MV-4-11 (cell line): ENCODE measurements at regions not wholly inside any gene's neighbourhood (a gene's known extent, or its start where the extent isn't known, plus 50 kb on each side); places are given as distances from the start of the nearest gene placed in this dataset.
"Not testable (repeated sequence)": the region's sequence is repeated elsewhere in the genome, so short reads cannot be mapped to it uniquely, and the experiment has no call there.

ENCODE experiments used
- DNase-seq: peaks from one replicate; lab custom pipeline; 2025; lab: John Stamatoyannopoulos, UW

DNA sequence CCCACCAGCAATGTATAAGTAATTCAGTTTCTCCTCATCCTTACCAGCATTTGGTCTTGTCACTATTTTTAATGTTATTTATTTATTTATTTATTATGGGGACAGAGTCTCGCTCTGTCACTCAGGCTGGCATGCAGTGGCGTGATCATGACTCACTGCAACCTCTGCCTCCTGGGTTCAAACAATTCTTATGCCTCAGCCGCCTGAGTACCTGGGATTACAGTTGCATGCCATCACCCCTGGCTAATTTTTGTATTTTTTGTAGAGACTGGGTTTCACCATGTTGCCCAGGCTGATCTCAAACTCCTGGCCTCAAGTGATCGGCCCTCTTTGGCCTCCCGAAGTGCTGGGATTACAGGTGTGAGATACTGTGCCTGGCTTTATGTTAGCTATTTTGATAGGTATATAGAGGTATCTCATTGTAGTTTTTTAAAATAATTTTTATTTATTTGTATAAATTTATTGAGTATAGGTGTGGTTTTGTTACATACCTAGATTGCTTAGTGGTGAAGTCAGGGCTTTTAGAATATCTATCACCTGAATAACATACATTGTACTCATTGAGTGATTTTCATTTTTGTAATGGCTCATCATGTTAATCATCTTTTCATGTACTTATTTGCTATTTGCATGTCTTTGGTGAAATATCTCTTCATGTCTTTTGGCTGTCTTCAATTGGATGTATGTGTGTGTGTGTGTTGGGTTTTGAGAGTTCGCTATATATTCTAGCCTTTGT lies 53.3 kb downstream of the TANC2 start:
- no peak for DNase-seq

DNA sequence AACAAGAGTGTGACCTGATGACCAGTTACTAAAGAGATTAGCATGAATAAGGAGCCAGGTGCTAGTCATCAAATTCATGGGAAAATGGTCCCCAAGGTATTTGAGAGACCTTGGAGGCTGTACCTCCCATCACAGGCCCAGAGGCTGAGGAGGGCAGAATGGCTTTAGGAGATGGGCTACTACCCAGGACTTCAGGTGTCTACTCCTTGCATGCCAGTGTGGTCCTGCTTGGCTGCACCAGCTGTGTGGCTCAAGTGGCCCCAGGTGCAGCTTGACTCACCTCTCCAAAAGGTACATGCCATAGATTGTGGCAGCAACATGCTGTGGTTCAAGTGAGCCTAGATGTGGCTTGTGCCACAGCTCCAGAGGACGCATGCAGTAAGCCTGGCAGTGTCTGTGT lies 56.5 kb downstream of the TANC2 start:
- no peak for DNase-seq

DNA sequence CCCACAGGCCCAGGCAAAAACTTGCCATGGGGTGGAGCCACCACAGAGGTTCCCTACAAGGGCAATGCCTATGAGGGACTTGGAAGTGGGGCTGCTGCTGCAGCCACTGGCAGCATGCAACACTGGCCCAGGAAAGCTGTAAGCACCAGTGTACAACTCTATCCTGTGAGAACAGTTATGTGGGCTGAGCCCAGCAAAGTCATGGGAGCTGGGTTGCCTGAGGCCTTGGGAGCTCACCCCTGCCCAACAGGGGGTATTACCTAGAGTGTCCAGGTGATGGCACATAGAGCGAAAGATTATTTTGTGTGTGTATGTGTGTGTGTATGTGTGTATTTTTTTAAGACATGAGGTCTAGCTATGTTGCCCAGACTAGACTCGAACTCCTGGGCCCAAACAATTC lies 57.0 kb downstream of the TANC2 start:
- no peak for DNase-seq

DNA sequence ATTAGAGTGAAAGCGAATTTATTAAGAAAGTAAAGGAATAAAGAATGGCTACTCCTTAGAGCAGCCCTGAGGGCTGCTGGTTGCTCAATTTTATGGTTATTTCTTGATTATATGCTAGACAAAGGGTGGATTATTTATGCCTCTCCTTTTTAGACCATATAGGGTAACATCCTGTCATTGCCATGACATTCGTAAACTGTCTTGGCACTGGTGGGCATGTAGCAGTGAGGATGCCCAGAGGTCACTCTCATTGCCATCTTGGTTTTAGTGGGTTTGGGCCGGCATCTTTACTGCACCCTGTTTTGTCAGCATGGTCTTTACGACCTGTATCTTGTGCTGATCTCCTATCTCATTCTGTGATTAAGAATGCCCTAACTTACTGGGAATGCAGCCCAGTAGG lies 58.2 kb downstream of the TANC2 start:
- no peak for DNase-seq

DNA sequence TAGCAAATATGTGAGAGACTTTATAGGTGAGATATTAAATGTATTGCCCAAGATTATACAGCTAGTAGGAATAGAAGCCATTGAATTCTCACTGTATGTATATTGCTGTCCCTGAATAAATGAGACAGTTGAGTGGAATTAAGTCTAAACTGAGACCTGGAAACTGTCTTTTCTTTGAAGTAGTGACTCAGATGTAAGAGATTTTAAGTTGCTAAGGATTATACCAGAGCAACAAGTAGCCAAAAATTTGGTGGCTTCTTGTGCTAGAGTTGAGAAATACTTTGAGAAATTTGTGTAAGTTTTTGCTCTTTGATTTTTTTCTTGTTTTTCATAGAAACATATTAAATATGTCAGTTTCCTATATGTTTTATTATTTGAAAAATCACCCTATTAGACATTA lies 58.7 kb downstream of the TANC2 start:
- peak; percentile 20 for DNase-seq

DNA sequence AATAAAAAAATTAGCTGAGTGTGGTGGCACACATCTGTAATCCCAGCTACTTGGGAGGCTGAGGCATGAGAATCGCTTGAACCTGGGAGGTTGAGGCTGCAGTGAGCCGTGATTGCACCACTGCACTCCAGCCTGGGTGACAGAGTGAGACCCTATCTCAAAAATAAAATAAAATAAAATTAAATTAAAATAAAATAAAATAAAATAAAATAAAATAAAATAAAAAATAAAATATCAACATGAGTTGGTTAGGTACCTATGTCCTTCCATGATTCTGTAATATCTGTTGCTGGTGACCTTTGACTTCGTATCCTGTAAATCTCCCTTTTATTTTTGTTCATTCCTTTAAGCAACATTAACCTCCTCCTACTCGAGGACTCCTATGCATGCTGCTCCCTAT lies 59.6 kb downstream of the TANC2 start:
- DNase-seq: not testable (repeated sequence)

DNA sequence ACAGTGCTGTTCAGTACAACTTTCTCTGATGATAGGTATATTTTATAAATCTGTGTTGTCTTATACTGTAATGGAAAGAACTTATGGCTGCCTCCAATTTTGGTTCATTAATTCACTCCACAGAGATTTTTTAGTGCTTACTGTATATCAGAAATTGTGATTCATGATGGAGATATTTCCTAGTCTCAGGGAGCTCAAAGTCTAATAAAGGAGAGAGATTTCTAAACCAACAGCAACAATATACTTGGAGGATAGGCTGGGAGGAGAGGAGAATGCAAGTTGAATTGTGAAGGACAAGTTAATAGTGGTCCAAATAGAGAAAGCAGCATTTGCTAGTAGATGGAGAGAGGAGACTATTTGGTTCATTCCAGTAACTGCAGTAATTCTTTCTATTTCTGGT lies 63.5 kb downstream of the TANC2 start:
- no peak for DNase-seq

DNA sequence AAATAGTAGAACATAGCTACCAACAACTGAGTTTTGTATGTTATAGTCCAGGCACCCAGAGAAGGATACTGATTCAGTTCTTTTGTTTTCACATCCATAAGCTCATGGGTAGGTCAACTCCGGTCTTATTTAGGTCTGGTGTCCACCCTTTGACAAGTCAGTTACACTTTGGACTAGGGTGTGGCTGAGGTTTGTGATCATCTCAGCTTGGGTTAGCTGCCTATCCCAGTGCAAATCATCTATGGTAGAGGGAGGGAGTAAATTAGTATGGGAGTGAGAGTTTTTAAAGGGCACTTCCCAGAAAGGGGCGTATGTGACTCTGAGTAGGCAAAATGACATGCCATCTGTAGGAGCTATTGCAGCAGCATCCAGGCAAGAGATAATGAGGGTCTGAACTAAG lies 66.1 kb downstream of the TANC2 start:
- DNase-seq: no peak

DNA sequence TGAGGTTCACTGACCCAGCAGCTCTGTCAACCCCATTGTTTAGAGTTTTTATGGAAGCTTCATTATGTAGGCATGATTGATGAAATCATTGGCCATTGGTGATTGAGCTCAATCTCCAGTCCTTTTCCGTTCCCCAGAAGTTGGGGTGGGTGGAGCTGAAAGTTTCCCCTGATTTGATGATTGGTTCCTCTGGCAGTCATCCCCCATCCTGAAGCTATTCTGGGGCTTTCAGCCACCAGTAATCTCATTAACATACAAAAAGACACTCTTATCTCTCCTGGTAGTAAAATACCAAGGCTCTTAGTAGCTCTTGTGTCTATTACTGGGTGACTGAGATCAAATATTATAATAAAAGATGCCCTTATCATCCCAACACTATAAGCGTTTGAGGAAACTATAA lies 67.1 kb downstream of the TANC2 start:
- no peak for DNase-seq

DNA sequence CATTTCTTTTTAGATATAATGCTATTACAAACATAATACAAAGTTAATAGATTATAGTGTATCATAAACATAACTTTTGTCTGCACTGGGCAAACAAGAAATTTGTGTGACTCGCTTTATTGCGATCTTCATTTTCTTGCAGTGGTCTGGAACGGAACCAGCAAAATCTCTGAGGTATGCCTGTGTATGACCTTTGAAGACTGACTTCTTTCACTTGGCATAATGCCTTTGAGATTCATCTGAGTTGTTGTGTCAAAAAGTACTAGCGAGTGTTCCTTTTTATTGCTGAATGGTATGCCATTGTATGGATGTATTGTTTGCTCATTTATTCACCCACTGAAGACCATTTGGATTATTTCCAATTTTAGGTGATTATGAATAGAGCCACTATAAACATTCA lies 69.2 kb downstream of the TANC2 start:
- DNase-seq: no peak

DNA sequence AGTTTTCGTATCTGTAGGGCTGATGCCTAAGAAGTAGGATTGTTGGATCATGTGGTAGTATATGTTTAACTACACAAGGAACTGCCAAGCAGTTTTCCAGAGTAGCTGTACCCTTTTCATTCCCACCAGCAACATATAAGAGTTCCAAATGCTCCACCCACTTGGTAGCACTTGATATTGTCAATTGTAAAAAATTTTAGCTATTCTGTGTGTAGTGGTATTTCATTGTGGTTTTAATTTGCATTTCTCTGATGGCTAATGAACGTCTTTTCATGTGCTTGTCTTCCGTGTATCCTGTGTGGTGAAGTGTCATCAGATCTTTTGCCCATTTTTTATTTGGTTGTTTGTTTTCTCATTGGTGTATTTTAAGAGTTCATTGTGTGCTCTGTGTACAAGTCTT lies 69.7 kb downstream of the TANC2 start:
- DNase-seq: no peak

DNA sequence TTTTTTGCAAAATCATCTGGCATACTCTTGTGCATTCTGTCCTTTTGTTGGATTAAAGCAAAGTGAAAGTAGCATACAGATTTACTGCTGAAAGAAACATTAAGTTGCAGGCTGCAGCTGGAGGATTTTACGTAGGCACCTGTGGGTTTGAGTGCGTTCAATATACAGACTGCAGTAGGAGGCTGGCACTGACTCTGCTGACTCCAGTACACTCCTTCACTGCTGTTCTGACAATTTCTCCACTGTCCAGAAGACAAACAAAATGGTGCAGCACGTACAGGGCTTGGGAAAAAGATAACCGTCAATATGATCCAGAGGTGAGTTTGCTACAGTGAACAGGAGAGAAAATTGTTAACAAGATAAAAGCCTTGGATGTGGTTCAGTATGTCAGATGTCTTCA lies 73.3 kb downstream of the TANC2 start:
- DNase-seq: no peak

DNA sequence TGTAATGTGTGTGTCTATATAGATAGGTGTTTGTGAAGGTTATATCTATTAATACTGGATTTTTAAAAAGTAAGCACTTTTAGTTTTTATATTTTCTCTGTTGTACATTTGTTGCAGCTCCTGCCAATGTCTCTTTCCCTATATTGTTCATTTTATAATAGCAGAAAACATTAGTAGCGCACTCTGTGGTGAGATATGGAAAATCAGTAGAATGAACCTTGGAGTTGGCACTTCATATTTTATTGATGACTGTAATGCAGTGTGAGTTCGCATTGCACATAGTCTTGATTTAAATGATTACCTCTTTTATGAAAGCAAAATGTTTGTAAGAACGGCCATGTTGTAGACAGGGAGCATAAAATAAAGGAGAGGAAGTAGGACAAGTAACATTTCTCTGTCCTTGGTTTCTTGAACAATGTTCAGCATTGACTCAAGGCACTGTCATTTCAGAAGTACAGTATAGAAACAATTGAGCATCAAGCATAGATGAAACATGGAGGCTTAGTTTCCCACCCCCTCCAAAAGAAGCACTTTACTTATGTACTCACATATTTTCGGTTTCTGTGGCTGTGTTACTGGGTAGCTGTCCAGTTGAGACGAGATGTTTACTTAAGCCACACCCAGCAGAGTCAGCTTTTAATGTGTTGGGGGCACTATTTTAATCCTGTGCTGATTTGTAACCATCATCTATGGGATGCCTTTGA lies 74.0 kb downstream of the TANC2 start:
- no peak for DNase-seq

DNA sequence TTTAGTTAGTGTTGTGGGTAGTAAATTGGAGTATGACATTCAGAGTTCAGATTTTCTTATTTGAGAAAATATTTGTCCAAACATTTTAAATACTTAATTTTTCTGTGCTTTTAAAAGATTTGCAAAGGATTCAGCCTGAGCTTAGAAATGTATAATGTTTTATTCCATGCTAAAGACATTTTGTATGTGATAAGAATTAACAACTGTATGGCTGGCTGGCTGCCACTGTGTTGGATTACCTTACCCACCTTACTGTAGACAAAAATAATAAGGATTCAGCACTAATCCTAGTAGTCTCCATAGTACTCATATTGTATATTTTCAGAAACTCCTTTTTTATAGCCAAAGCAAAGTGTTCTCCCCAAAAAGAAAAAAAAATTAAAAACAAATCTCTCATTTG lies 74.8 kb downstream of the TANC2 start:
- DNase-seq: no peak

DNA sequence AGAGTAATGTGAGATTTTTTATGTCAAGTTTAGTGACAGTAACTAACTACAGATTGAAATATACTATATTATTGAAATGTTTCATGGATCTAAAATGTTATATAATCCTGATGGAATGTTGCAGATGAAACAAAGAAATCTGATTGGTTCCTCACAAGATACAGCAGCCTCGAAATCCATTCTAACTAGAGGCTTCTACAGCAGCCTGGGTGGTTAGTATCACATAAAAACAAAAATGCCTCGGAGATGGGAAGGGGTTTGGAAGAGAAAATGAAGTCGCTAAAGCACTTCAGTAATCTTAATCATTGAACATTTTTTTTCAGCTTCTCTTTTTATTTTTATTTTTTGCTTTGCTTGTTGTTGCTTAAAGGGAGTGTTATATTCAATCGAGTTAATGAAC lies 75.2 kb downstream of the TANC2 start:
- no peak for DNase-seq

DNA sequence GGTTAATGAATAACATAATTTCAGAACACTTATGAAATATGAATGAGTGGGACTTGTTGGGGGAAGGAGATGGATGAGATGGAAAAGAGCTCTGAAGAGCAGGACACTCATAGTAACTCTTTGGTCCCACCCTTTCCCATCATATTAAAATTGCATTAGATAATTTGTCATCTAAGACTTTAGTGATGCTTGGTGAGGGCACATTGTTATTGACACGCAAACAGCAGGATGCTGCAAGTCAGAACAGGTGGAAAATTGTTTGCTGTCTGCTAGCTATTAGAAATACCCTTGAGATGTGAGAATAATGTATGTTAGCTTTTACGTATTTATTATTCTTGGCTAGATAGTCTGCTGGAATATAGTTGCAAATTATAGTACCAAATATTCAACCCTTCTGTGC lies 75.7 kb downstream of the TANC2 start:
- no peak for DNase-seq

DNA sequence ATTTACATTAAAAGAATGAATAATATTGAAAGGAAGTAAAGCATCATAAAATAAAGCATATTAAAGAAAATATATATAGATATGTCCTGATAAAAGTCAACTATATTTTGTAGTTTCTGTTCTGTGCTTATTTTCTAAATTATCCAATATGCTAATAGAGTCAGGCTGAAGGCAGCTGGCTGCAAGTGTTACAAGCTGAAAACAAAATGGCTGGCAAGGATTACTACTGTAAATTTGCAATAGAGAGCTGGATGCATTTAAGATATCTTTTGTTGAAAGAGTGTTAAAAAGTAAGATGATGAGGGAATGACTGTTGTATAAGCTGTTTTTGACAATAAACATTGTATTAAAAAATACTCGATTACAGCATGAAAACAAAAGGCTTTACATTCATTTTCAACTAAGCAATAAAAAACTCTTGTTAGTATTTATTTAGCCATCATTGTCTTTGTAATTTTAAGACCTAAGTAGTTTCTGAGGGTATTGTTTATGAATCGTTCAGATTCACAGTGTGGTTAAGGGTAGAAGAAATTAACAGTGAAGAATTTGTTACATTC lies 76.3 kb downstream of the TANC2 start:
- DNase-seq: no peak

DNA sequence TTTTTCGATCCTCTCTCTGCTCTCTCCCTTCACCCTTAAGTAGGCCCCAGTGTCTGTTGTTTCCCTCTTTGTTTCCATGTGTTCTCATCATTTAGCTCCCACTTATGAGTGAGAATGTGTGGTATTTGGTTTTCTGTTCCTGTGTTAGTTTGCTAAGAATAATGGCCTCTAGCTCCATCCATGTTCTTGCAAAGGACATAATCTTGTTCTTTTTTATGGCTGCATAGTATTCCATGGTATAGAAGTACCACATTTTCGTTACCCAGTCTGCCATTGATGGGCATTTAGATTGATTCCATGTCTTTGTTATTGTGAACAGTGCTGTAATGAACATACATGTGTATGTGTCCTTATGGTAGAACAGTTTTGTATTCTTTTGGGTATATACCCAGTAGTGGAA lies 91.5 kb downstream of the TANC2 start:
- not testable (repeated sequence) for DNase-seq

DNA sequence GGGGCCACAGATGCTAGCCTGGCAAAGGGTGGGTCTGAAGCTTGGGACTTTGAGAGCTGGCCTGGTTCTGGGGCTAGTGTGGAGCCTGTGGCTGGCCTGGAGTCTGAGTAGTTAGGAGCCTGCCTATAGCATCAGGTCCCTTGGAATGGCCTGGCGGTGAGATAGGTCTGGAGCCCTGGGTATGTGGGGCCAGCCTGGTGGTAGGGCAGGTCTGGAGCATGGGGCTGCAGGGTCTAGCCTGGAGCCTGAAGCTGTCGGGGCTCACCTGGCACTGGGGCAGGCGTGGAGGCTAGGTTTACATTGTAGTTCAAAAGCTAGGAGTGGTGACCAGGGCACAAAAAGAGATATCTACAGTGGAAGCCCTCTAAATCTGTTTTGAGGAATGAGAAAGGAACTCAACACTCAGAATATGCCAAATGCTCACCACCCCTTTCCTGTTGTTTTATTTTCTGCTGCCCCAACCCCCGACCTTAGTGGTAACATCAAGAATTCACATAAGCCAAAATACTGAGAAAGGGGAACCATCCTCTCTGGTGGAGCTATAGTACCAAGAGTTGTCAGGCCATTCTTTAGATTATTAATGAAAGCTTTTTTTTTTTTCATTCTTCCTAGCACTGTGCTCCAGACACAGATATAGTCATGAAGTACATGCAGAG lies 100.3 kb downstream of the TANC2 start:
- DNase-seq: peak; percentile 89

DNA sequence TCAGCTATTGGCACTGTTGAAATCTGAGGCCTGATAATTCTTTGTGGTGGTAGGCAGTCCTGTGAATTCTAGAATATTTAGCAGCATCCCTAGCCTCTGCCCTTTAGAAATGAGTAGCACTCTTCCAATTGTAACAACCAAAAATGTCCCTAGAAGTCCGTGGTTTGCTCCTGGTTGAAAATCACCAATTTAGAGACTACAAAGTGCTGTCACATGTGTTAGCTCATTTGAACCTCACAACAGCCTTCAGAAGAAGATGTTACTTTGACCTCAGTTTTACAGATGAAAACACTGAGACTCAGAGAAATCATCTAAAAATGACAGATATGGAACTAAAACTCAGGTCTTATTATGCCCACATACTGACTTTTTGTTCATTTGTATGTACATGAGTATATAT lies 103.2 kb downstream of the TANC2 start:
- no peak for DNase-seq

DNA sequence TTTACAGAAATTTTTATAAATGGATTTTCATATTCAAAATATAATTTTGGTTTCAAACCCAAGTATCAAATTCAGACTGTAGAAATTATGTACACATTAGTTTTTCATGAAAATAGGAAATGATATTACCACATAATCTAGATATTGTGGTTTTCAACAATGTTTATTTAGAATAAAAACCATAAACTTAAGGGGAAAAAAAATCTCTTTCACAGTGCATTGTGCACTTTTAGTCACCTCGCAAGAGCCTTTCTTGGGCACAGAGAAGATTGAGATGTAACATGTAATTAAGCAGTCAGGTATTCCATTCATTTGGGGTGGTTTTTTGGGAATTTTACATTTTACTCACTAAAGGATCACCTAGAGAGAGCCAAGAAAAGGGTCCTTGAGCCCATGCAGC lies 104.0 kb downstream of the TANC2 start:
- peak; percentile 20 for DNase-seq

DNA sequence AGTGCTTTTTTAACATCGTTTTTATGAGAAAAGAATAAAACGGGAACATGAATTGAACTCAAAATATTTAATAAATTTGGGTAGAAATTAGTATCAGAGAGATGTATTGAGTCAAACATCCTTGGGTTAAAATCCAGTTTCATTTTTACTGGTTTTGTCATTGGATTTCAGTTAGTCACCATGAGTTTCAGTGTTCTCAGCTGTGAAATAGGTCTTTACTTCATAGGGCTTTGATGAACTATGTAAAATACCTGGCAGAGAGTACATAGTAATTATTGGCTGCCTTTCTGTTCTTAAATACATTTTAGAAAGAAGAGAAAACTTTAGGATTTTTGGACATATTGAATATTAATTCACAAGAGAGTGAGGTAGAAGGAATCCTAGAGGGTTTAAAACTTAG lies 105.8 kb downstream of the TANC2 start:
- DNase-seq: no peak

DNA sequence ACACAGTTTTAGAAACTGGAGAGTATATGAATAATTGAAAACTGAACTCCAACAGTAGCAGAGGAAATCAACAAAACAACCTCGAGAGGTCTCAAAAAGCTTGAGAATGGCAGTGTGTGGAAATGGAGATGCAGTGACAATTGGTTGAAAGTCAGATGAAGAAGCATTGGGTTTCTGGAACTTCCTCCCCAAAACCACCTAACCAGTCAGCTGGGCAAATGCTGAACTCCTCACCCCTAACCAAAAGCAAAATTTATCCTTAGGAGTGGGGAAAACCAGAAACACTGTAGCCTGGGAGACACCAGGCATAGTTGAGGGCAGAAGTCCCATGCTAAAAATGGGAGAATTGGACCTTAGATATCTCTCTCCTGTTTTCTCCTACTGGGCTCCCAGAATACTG lies 109.9 kb downstream of the TANC2 start:
- peak; percentile 83 for DNase-seq
